Activated CD4-positive, alpha-beta T cell treated with anti-CD3 and anti-CD28 coated beads, Interleukin-2, amount 10 ng/mL, durations not matched to agents 7 days and 5 days (primary cell): ENCODE measurements at regions not wholly inside any gene's neighbourhood (a gene's known extent, or its start where the extent isn't known, plus 50 kb on each side); places are given as distances from the start of the nearest gene placed in this dataset.
A peak's percentile ranks its signal among the peaks of the same experiment; 100 is the strongest.
"Not testable (repeated sequence)": the region's sequence is repeated elsewhere in the genome, so short reads cannot be mapped to it uniquely, and the experiment has no call there.

Source experiments
- CTCF ChIA-PET: fragments of 350-600 bp; sonication (Branson Sonifier 250); formaldehyde crosslinking; loops from one replicate; lab custom pipeline; 2021; ENCODE audit warnings: antibody characterized with exemption; lab: Charles Lee
- POLR2A ChIA-PET: fragments of 350-600 bp; sonication (Branson Sonifier 250); formaldehyde crosslinking; loops from one replicate; lab custom pipeline; 2021; ENCODE audit warnings: antibody characterized with exemption; lab: Charles Lee
- DNase-seq: peaks from one replicate; pipeline ENCODE4 v3.0.0-alpha.2; 2020
- H3K27ac Mint-ChIP-seq: one replicate; pipeline ENCODE4 v1.8.0; 2021; ENCODE audit warnings: mild to moderate bottlenecking, moderate library complexity, mixed read lengths
- H3K27me3 Mint-ChIP-seq: one replicate; pipeline ENCODE4 v1.8.0; 2021; ENCODE audit warnings: mixed read lengths
- H3K36me3 Mint-ChIP-seq: one replicate; pipeline ENCODE4 v1.8.0; 2021; ENCODE audit warnings: low read depth, mixed read lengths
- H3K4me1 Mint-ChIP-seq: one replicate; pipeline ENCODE4 v1.8.0; 2021; ENCODE audit warnings: mixed read lengths
- H3K4me3 Mint-ChIP-seq: one replicate; pipeline ENCODE4 v1.8.0; 2021; ENCODE audit warnings: mild to moderate bottlenecking, moderate library complexity, mixed read lengths
- H3K9me3 Mint-ChIP-seq: one replicate; pipeline ENCODE4 v1.8.0; 2021; ENCODE audit warnings: mixed read lengths

DNA sequence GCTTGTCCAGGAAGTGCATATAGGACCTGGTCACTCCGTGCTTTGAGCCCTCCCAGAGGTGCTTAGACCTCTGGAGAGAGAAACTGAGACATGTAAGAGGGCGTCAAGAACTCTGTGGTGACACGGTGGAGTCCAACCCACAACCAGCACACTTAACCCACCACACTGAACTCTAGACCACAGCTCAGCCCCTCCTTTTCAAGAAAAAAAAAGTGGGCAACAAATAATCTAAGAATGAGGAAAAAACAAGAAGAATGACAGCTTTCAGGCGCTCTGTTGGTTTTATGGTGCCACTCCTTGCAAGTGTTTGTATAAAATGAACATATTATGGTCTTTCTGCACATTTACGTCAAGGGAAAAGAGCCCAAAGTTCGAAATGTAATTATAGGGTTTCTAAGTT lies 50.2 kb upstream of the SNAPC3 start:
- CTCF ChIA-PET = no interaction called here
- H3K4me3 Mint-ChIP-seq = no peak overlapping the region
- POLR2A ChIA-PET = no interaction called here

DNA sequence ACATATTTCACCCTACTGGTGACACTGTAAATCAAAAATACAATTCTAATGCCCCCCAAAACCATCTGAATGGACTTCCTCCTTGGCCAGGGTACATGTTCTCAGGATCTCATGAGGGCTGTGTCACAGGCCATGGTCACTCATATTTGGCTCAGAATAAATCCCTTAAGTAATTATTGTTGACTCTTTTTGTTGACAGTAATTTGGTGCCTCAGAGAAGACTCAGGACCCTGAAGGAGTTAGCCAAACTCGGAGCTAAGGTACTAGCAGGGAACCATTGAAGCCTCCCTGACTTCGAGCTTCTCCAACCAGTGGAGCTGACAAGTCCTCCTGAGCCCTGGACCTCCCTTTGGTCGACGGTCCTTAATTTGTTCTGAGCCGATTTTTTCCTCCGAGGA lies 51.2 kb upstream of the SNAPC3 start:
- Mint-ChIP-seq H3K27ac (no peak overlapping the region), H3K36me3 (no peaks in the 10 kb centered on the region), H3K4me1 (no peaks in the 10 kb centered on the region), H3K27me3 (no peaks in the 10 kb centered on the region), H3K4me3 (no peak overlapping the region), H3K9me3 (no peaks in the 10 kb centered on the region)
- ChIA-PET CTCF (interaction anchor here (0.8 kb wide), 1 partner anchor 19 kb away, joined by 3 read pairs; no protein-coding TSS in a partner anchor), POLR2A (no interaction called here)
- DNase-seq = no peak

More for the DNA sequence above, 50.2 kb upstream of the SNAPC3 start:
- H3K4me1 Mint-ChIP-seq = no peaks in the 10 kb centered on the region
- no peaks in the 10 kb centered on the region for H3K36me3 Mint-ChIP-seq
- no peaks in the 10 kb centered on the region for H3K9me3 Mint-ChIP-seq
- DNase-seq = no peak
- H3K27me3 Mint-ChIP-seq = peaks cover 5% of the 10 kb centered on the region
- no peak overlapping the region for H3K27ac Mint-ChIP-seq

DNA sequence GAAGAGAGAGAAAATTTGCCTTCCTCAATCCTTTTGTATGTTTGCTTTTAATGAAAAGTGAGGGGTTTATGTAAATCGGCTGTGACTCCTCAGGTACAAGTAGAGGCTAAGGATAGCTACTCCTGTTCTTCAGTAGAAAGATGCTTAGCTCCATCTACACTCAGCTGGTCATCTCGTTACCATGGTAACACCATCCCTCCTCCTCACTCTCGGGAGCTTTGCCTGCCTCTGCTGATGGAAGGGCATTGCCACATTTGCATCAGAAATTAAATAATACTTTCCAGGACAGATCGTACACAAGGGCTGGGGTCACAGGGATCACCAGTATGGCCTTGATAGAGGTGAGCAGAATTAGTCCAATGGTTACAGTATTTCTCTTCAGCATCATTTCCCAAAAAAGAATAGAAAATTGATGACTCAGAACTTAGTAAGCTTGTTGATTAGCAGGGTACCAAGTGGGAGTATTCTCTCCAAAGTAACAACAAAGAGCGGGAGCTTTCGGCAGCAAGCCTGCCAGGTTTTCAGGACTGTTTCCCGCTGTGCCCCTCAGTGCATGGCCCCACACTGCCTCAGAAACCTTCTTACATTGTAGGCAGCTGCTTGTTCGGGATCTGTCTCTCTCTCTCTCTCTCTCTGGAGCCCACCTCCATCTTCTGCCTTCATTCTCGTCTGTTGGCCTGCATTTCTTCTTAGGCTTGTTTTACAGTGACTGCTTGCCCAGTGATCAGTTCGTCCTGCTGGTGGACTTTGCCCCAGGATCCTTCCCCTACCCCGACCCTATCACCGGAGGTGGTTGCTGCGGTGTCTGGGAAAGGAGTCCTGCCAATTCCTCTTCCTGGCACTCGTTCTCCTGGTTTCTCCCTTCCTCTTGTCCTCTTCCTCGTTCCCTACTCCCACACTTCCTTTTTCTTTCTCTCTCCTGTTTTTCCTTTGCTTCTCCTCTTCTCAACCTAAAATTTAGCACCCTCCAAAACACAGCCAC lies 51.9 kb upstream of the SNAPC3 start:
- ChIA-PET CTCF (interaction anchor here (0.6 to 1.5 kb wide), 3 partner anchors 16 to 166 kb away, joined by 3 to 5 read pairs (median 4); no protein-coding TSS in a partner anchor), POLR2A (no interaction called here)
- H3K9me3 Mint-ChIP-seq = no peaks in the 10 kb centered on the region
- no peak overlapping the region for H3K4me3 Mint-ChIP-seq
- H3K27me3 Mint-ChIP-seq = no peaks in the 10 kb centered on the region
- H3K27ac Mint-ChIP-seq = no peak overlapping the region
- H3K4me1 Mint-ChIP-seq = no peaks in the 10 kb centered on the region
- no peak for DNase-seq
- H3K36me3 Mint-ChIP-seq = no peaks in the 10 kb centered on the region

DNA sequence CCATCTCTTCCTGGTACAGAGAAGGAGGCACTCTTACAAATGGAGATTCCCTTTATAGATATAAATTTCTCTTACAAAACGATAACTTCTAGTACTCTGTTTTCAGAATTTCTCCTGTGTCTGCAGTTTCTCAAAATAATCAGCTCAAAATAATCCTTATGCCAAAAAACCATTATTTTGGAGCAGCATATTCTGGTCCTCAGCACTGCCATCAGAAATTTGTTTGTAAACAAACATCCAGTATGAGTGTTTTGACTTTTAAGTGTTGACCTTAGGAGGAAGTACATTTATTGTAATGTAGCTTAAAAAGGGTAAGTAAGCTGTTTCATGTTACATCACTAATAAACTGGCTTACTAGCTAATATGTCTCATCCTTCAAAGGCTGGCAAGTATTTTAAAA lies 52.8 kb upstream of the SNAPC3 start:
- ChIA-PET CTCF (interaction anchor here (0.6 to 1.5 kb wide), 3 partner anchors 15 to 165 kb away, joined by 3 to 5 read pairs (median 4); no protein-coding TSS in a partner anchor), POLR2A (no interaction called here)
- no peaks in the 10 kb centered on the region for H3K9me3 Mint-ChIP-seq
- H3K27ac Mint-ChIP-seq = no peak overlapping the region
- no peak for DNase-seq
- H3K4me1 Mint-ChIP-seq = no peaks in the 10 kb centered on the region
- no peaks in the 10 kb centered on the region for H3K27me3 Mint-ChIP-seq
- no peak overlapping the region for H3K4me3 Mint-ChIP-seq
- no peaks in the 10 kb centered on the region for H3K36me3 Mint-ChIP-seq

DNA sequence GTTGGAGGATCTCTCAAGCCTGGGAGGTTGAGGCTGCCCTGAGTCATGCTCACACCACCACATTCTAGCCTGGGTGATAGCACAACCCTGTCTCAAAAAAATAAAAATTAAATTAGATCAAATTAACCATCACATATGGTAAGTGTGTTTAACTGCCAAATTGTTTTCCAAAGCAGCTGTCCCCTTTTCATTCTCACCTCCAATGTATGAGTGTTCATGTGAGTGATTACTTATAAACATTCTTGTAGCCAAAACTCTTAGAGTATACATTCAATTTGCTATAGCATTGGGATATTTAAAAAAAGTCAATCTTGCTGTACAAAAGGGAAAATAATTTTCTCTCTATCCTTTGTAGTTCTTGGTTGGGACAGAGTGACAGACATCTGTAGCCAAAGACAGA lies 53.4 kb upstream of the SNAPC3 start:
- H3K36me3 Mint-ChIP-seq = no peaks in the 10 kb centered on the region
- no peaks in the 10 kb centered on the region for H3K4me1 Mint-ChIP-seq
- no peaks in the 10 kb centered on the region for H3K27me3 Mint-ChIP-seq
- H3K9me3 Mint-ChIP-seq = no peaks in the 10 kb centered on the region
- POLR2A ChIA-PET = no interaction called here
- DNase-seq = no peak
- CTCF ChIA-PET = no interaction called here
- H3K27ac Mint-ChIP-seq = no peak overlapping the region
- H3K4me3 Mint-ChIP-seq = no peak overlapping the region

DNA sequence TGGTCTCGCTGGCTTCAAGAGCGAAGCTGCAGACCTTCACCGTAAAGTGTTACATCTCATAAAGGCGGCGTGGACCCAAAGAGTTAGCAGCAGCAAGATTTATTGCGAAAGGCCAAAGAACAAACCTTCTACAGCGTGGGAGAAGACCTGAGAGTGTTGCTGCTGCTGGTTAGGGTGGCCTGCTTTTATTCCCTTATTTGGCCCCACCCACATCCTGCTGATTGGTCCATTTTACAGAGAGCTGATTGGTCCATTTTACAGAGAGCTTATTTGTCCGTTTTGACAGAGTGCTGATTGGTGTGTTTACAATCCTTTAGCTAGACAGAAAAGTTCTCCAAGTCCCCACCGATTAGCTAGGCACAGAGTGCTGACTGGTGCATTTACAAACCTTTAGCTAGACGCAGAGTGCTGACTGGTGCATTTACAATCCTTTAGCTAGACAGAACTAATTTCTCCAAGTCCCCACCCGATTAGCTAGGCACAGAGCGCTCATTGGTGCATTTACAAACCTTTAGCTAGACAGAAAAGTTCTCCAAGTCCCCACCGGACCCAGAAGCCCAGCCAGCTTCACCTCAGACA lies 57.6 kb upstream of the SNAPC3 start:
- H3K4me1 Mint-ChIP-seq, H3K36me3 Mint-ChIP-seq, H3K27ac Mint-ChIP-seq, H3K4me3 Mint-ChIP-seq, H3K27me3 Mint-ChIP-seq, H3K9me3 Mint-ChIP-seq, DNase-seq, POLR2A ChIA-PET: not testable (repeated sequence)
- CTCF ChIA-PET = interaction anchor here (0.8 kb wide), 1 partner anchor 12 kb away, joined by 3 read pairs; no protein-coding TSS in a partner anchor

DNA sequence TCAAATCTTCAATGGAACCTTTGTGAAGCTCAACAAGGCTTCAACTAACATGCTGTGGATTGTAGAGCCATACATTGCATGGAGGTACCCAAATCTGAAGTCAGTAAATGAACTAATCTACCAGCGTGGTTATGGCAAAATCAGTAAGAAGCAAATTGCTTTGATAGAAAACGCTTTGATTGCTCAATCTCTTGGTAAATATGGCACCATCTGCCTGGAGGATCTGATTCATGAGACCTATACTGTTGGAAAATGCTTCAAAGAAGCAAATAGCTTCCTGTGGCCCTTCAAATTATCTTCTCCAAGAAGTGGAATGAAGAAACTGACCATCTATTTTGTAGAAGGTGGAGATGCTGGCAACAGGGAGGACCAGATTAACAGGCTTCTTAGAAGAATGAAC lies 54.7 kb upstream of the TTC39B start:
- Mint-ChIP-seq H3K36me3 (no peaks in the 10 kb centered on the region), H3K27me3 (no peaks in the 10 kb centered on the region), H3K9me3 (no peaks in the 10 kb centered on the region), H3K4me1 (peaks cover 3% of the 10 kb centered on the region), H3K27ac (no peak overlapping the region), H3K4me3 (no peak overlapping the region)
- ChIA-PET POLR2A (no interaction called here), CTCF (interaction anchor here (0.6 kb wide), 1 partner anchor 137 kb away, joined by 3 read pairs; no protein-coding TSS in a partner anchor)
- no peak for DNase-seq

DNA sequence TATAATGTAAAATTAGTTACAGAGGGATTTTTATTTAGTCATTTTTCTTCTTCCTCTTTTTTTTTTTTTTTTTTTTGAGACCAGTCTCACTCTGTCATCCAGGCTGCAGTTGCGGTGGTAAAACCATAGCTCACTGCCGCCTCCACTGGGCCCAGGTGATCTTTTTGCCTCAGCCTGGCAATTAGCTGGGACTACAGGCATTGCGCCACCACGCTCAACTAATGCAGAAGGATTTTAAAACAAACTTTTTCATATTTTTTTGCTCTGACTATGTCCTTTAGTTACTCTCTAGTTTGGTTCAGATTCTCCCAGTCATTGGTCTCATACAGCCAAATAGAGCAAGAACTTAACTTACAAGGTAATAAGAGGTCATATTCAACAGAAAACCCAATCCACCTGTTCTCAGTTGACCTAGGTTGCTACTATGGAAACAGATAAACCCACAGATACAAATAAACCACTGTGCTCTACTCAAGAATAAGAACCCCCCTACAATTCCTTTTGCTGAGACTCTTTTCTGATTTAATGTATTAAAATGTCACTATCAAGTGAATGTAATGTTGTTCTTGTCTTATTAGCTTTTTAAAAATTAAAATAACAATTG lies 50.1 kb upstream of the TTC39B start:
- peak; percentile 39 for DNase-seq
- H3K4me1 Mint-ChIP-seq = peaks cover 22% of the 10 kb centered on the region
- H3K27me3 Mint-ChIP-seq = no peaks in the 10 kb centered on the region
- POLR2A ChIA-PET = no interaction called here
- no peak overlapping the region for H3K4me3 Mint-ChIP-seq
- no peaks in the 10 kb centered on the region for H3K9me3 Mint-ChIP-seq
- CTCF ChIA-PET = interaction anchor here (1.1 kb wide), 1 partner anchor 53 kb away, joined by 3 read pairs; no protein-coding TSS in a partner anchor
- no peak overlapping the region for H3K27ac Mint-ChIP-seq
- no peaks in the 10 kb centered on the region for H3K36me3 Mint-ChIP-seq
